CD14-positive monocyte (primary cell): ENCODE measurements at regions not wholly inside any gene's neighbourhood (a gene's known extent, or its start where the extent isn't known, plus 50 kb on each side); places are given as distances from the start of the nearest gene placed in this dataset.

Experiments used
- DNase-seq, 3 donors: peaks; one replicate each; pipeline ENCODE4 v3.0.0-alpha.2; 2011 to 2022
- H2AFZ ChIP-seq: 2 replicates; pipeline ENCODE4 v1.6.0; 2012; ENCODE audit warnings: mild to moderate bottlenecking, low read depth, low read length, inconsistent platforms; ENCODE audit not compliant: insufficient read depth, poor library complexity, severe bottlenecking
- H3K27ac ChIP-seq, 2 donors: 1 replicate in 1 of 2; 2 replicates in 1 of 2; pipeline ENCODE4 v1.5.1; 2012 to 2013; ENCODE audit warnings: low read length in 2 of 2, control low read depth in 1 of 2, inconsistent platforms in 1 of 2, low read depth in 1 of 2, mild to moderate bottlenecking in 1 of 2
- H3K27me3 ChIP-seq, 2 donors: one replicate each; pipeline versions ENCODE4 v1.6.0 to v1.6.1; 2011 to 2013; ENCODE audit warnings: low read length in 2 of 2; ENCODE audit not compliant: control insufficient read depth in 2 of 2, insufficient read depth in 2 of 2
- H3K36me3 ChIP-seq, 2 donors: replicated peaks in 1 of 2; 1 replicate in 1 of 2; 2 replicates in 1 of 2; pipeline versions ENCODE4 v1.5.1 to v1.6.1; 2012 to 2013; ENCODE audit warnings: low read length in 2 of 2, control low read depth in 1 of 2, inconsistent platforms in 1 of 2, mild to moderate bottlenecking in 1 of 2; ENCODE audit not compliant: insufficient read depth in 2 of 2, control insufficient read depth in 1 of 2
- H3K4me1 ChIP-seq, 2 donors: 1 replicate in 1 of 2; 2 replicates in 1 of 2; pipeline versions ENCODE4 v1.5.1 to v1.6.1; 2012 to 2013; ENCODE audit warnings: low read length in 2 of 2, control low read depth in 1 of 2, inconsistent platforms in 1 of 2, mild to moderate bottlenecking in 1 of 2, moderate library complexity in 1 of 2; ENCODE audit not compliant: insufficient read depth in 2 of 2, control insufficient read depth in 1 of 2
- H3K4me2 ChIP-seq: replicated peaks from 2 replicates; pipeline ENCODE3; 2012; ENCODE audit warnings: low read length, moderate library complexity, mild to moderate bottlenecking; ENCODE audit not compliant: poor library complexity, severe bottlenecking; ENCODE audit errors: extremely low read depth
- H3K4me3 ChIP-seq, 3 experiments: fragments of 200-600 bp in 1 of 3; sonication (generic) in 1 of 3; replicated peaks in 1 of 3; 1 replicate in 2 of 3; 2 replicates in 1 of 3; pipeline ENCODE4 v1.5.1; 2011 to 2013; ENCODE audit warnings: low read length in 3 of 3, mild to moderate bottlenecking in 3 of 3, control low read depth in 2 of 3, low read depth in 2 of 3, inconsistent platforms in 1 of 3, moderate library complexity in 1 of 3
- H3K79me2 ChIP-seq: 2 replicates; pipeline ENCODE4 v1.6.0; 2012; ENCODE audit warnings: mild to moderate bottlenecking, control low read depth, inconsistent platforms, low read length, moderate library complexity; ENCODE audit not compliant: insufficient read depth
- H3K9ac ChIP-seq: 2 replicates; pipeline ENCODE4 v1.6.0; 2017; ENCODE audit warnings: low read length, mild to moderate bottlenecking; ENCODE audit not compliant: insufficient read depth, poor library complexity, severe bottlenecking
- H3K9me3 ChIP-seq, 2 donors: replicated peaks in 1 of 2; 1 replicate in 1 of 2; 2 replicates in 1 of 2; pipeline versions ENCODE4 v1.5.1 to v1.6.1; 2012 to 2013; ENCODE audit warnings: low read length in 2 of 2, control low read depth in 1 of 2; ENCODE audit not compliant: control insufficient read depth in 1 of 2, insufficient read depth in 1 of 2
- H4K20me1 ChIP-seq: 2 replicates; pipeline ENCODE4 v1.6.0; 2012; ENCODE audit warnings: mild to moderate bottlenecking, low read length, control low read depth, moderate library complexity; ENCODE audit not compliant: insufficient read depth
- H3K27ac Mint-ChIP-seq, 7 donors: one replicate each; pipeline ENCODE4 v1.8.0; 2020; ENCODE audit warnings: mild to moderate bottlenecking in 7 of 7, mixed read lengths in 7 of 7, moderate library complexity in 6 of 7, inconsistent platforms in 2 of 7
- H3K27me3 Mint-ChIP-seq, 3 donors: one replicate each; pipeline ENCODE4 v1.8.0; 2021 to 2022; ENCODE audit warnings: low read depth in 3 of 3, mild to moderate bottlenecking in 3 of 3, mixed read lengths in 3 of 3, moderate library complexity in 3 of 3, inconsistent platforms in 1 of 3
- H3K36me3 Mint-ChIP-seq, 2 donors: one replicate each; pipeline ENCODE4 v1.8.0; 2020; ENCODE audit warnings: mixed read lengths in 2 of 2, inconsistent platforms in 1 of 2, mild to moderate bottlenecking in 1 of 2
- H3K4me1 Mint-ChIP-seq: one replicate; pipeline ENCODE4 v1.8.0; 2020; ENCODE audit warnings: mild to moderate bottlenecking, mixed read lengths
- H3K4me3 Mint-ChIP-seq, 2 donors: one replicate each; pipeline ENCODE4 v1.8.0; 2020; ENCODE audit warnings: mild to moderate bottlenecking in 2 of 2, mixed read lengths in 2 of 2, moderate library complexity in 1 of 2
- H3K9me3 Mint-ChIP-seq, 7 donors: one replicate each; pipeline ENCODE4 v1.8.0; 2020 to 2022; ENCODE audit warnings: mixed read lengths in 7 of 7, mild to moderate bottlenecking in 6 of 7, moderate library complexity in 6 of 7, inconsistent platforms in 2 of 7
- CTCF ChIP-seq: fragments of 200-600 bp; IDR thresholded peaks from one replicate; pipeline ENCODE4 v1.8.0; 2022; ENCODE audit warnings: antibody characterized with exemption, mild to moderate bottlenecking
- WGBS: methylation state at CpG from one replicate; pipeline ENCODE4 v1.1.5; 2013; ENCODE audit warnings: missing lambda C conversion rate; ENCODE audit not compliant: insufficient coverage; 5-methylcytosine and 5-hydroxymethylcytosine counted together
- intact Hi-C, 2 donors: fragments of 100-400 bp; cut with micrococcal nuclease; formaldehyde crosslinking; loops; one replicate each; pipeline versions ENCODE4 v1.15.0 to v1.15.1; 2023

GRCh38 chr5:112647428-112647827, 90.3 kb upstream of the APC start:
- H4K20me1 ChIP-seq: no peaks in the 10 kb centered on the region
- H3K9me3 ChIP-seq: no peaks in the 10 kb centered on the region
- no peak overlapping the region for H3K9ac ChIP-seq
- peaks cover 9% of the 10 kb centered on the region for H3K4me1 Mint-ChIP-seq
- peaks cover 0 to 3% (median 0%) of the 10 kb centered on the region in 7 donors for H3K9me3 Mint-ChIP-seq
- no peak for TF ChIP-seq CTCF
- no peak overlapping the region for H3K27ac Mint-ChIP-seq
- WGBS: 100% methylated on average over 1 of the region's 1 CpG
- H3K27ac ChIP-seq: no peak overlapping the region
- H3K27me3 Mint-ChIP-seq: peaks cover 7 to 16% (median 8%) of the 10 kb centered on the region in 3 donors
- H3K4me3 Mint-ChIP-seq: no peak overlapping the region
- H2AFZ ChIP-seq: no peak overlapping the region
- H3K79me2 ChIP-seq: no peaks in the 10 kb centered on the region
- H3K4me3 ChIP-seq: no peak overlapping the region
- intact Hi-C loops: no loop called here
- H3K36me3 ChIP-seq: no peaks in the 10 kb centered on the region
- no peak for DNase-seq
- H3K27me3 ChIP-seq: no peaks in the 10 kb centered on the region
- H3K4me2 ChIP-seq: no peak overlapping the region
- no peaks in the 10 kb centered on the region for H3K4me1 ChIP-seq
- no peaks in the 10 kb centered on the region for H3K36me3 Mint-ChIP-seq

GRCh38 chr5:112648264-112648663, 89.4 kb upstream of the APC start:
- Mint-ChIP-seq H3K9me3 (peaks cover 0 to 3% (median 0%) of the 10 kb centered on the region in 7 donors), H3K36me3 (no peaks in the 10 kb centered on the region), H3K27ac (no peak overlapping the region), H3K4me1 (peaks cover 9% of the 10 kb centered on the region), H3K27me3 (peaks cover 7 to 19% (median 8%) of the 10 kb centered on the region in 3 donors), H3K4me3 (no peak overlapping the region)
- DNase-seq: no peak
- no peak overlapping the region for H3K27ac ChIP-seq
- H3K4me3 ChIP-seq: no peak overlapping the region
- intact Hi-C loops: no loop called here
- no peak for TF ChIP-seq CTCF
- no peaks in the 10 kb centered on the region for H3K4me1 ChIP-seq
- no peak overlapping the region for H3K4me2 ChIP-seq
- no peaks in the 10 kb centered on the region for H3K27me3 ChIP-seq
- no peaks in the 10 kb centered on the region for H3K9me3 ChIP-seq
- no peak overlapping the region for H2AFZ ChIP-seq
- 83% methylated on average over 1 of the region's 1 CpG for WGBS
- no peaks in the 10 kb centered on the region for H3K79me2 ChIP-seq
- no peaks in the 10 kb centered on the region for H4K20me1 ChIP-seq
- no peaks in the 10 kb centered on the region for H3K36me3 ChIP-seq
- H3K9ac ChIP-seq: no peak overlapping the region
